Suprapubic skin (tissue), 4 donors: ENCODE measurements at regions not wholly inside any gene's neighbourhood (a gene's known extent, or its start where the extent isn't known, plus 50 kb on each side); places are given as distances from the start of the nearest gene placed in this dataset.
"Not testable (repeated sequence)": the region's sequence is repeated elsewhere in the genome, so short reads cannot be mapped to it uniquely, and the experiment has no call there.

ENCODE experiments used
- DNase-seq, 2 donors: peaks; one replicate each; pipeline ENCODE4 v3.0.0-alpha.2; 2019; ENCODE audit warnings: low spot score in 2 of 2
- H3K27ac ChIP-seq: fragments of 200-600 bp; sonication (generic); one replicate; pipeline ENCODE4 v1.5.1; 2019
- H3K27me3 ChIP-seq: fragments of 200-600 bp; sonication (generic); one replicate; pipeline ENCODE4 v1.5.1; 2019
- H3K36me3 ChIP-seq: fragments of 200-600 bp; sonication (generic); one replicate; pipeline ENCODE4 v1.5.1; 2019
- H3K4me1 ChIP-seq: fragments of 200-600 bp; sonication (generic); one replicate; pipeline ENCODE4 v1.5.1; 2019
- H3K4me3 ChIP-seq: fragments of 200-600 bp; sonication (generic); one replicate; pipeline ENCODE4 v1.5.1; 2019; ENCODE audit warnings: mild to moderate bottlenecking
- H3K9me3 ChIP-seq: fragments of 200-600 bp; sonication (generic); one replicate; pipeline ENCODE4 v1.5.1; 2019
- CTCF ChIP-seq, 2 donors: fragments of 200-600 bp in 1 of 2; fragments of 450-650 bp in 1 of 2; sonication (generic) in 1 of 2; IDR thresholded peaks; one replicate each; pipeline ENCODE4 v1.5.1; 2016 to 2019; ENCODE audit warnings: antibody characterized with exemption in 2 of 2, mild to moderate bottlenecking in 1 of 2, moderate library complexity in 1 of 2
- EP300 ChIP-seq: sonication (generic); formaldehyde crosslinking; IDR thresholded peaks from one replicate; pipeline ENCODE4 v1.6.1; 2017; ENCODE audit warnings: antibody characterized with exemption
- POLR2A ChIP-seq, 2 donors: fragments of 450-650 bp; IDR thresholded peaks; one replicate each; pipeline ENCODE4 v1.6.1; 2017; ENCODE audit warnings: antibody characterized with exemption in 2 of 2, mild to moderate bottlenecking in 2 of 2, moderate library complexity in 2 of 2
- POLR2AphosphoS5 ChIP-seq, 3 donors: sonication (generic); formaldehyde crosslinking; IDR thresholded peaks; one replicate each; pipeline ENCODE4 v1.6.1; 2017; ENCODE audit warnings: antibody characterized with exemption in 3 of 3
- WGBS: methylation state at CpG from one replicate; pipeline ENCODE4 v1.1.5; 2018; 5-methylcytosine and 5-hydroxymethylcytosine counted together

GRCh38 chr3:158950178-158950901, 148.5 kb downstream of the MFSD1 start:
- Histone ChIP-seq H3K36me3 (no peaks in the 10 kb centered on the region), H3K4me3 (no peak overlapping the region), H3K27ac (no peak overlapping the region), H3K27me3 (no peaks in the 10 kb centered on the region), H3K4me1 (no peaks in the 10 kb centered on the region), H3K9me3 (no peaks in the 10 kb centered on the region)
- 83% methylated on average over 8 of the region's 8 CpGs for WGBS
- DNase-seq: no peak
- no peak for TF ChIP-seq POLR2AphosphoS5 (IDR thresholded peaks at IDR 0.05)
- no peak for TF ChIP-seq CTCF (IDR thresholded peaks at IDR 0.05)

- DNase-seq: no peak
- Histone ChIP-seq H3K9me3 (no peaks in the 10 kb centered on the region), H3K36me3 (no peaks in the 10 kb centered on the region), H3K27ac (no peak overlapping the region), H3K4me1 (no peaks in the 10 kb centered on the region), H3K27me3 (no peaks in the 10 kb centered on the region), H3K4me3 (no peak overlapping the region)
- 67% methylated on average over 1 of the region's 1 CpG for WGBS
- TF ChIP-seq EP300: no peak
- TF ChIP-seq POLR2AphosphoS5 (IDR thresholded peaks at IDR 0.05): no peak
- TF ChIP-seq POLR2A (IDR thresholded peaks at IDR 0.05): no peak
- no peak for TF ChIP-seq CTCF (IDR thresholded peaks at IDR 0.05)
These were observed 151.3 kb downstream of the MFSD1 start for GRCh38 chr3:158953131-158953530.

GRCh38 chr3:158954420-158954819, 152.6 kb downstream of the MFSD1 start:
- no peaks in the 10 kb centered on the region for H3K36me3 ChIP-seq
- no peak overlapping the region for H3K4me3 ChIP-seq
- no peak for TF ChIP-seq EP300
- WGBS: 69% methylated on average over 2 of the region's 2 CpGs
- no peaks in the 10 kb centered on the region for H3K27me3 ChIP-seq
- no peaks in the 10 kb centered on the region for H3K9me3 ChIP-seq
- no peaks in the 10 kb centered on the region for H3K4me1 ChIP-seq
- no peak overlapping the region for H3K27ac ChIP-seq
- DNase-seq: no peak

- not testable (repeated sequence) for DNase-seq, H3K36me3 ChIP-seq, H3K27ac ChIP-seq, H3K4me1 ChIP-seq, H3K4me3 ChIP-seq, H3K9me3 ChIP-seq, H3K27me3 ChIP-seq
- no CpG with 5 or more reads among the region's 1 CpG for WGBS
These were observed 155.9 kb downstream of the MFSD1 start for GRCh38 chr3:158957777-158958176.

GRCh38 chr3:158958873-158959272, 157.0 kb downstream of the MFSD1 start:
- H3K4me1 ChIP-seq: no peaks in the 10 kb centered on the region
- no peak for TF ChIP-seq CTCF (IDR thresholded peaks at IDR 0.05)
- no peak for DNase-seq
- no peak overlapping the region for H3K4me3 ChIP-seq
- H3K36me3 ChIP-seq: no peaks in the 10 kb centered on the region
- no peak overlapping the region for H3K27ac ChIP-seq
- WGBS: 86% methylated on average over 2 of the region's 2 CpGs
- H3K27me3 ChIP-seq: no peaks in the 10 kb centered on the region
- no peaks in the 10 kb centered on the region for H3K9me3 ChIP-seq

GRCh38 chr3:158961471-158961870, 159.6 kb downstream of the MFSD1 start:
- TF ChIP-seq POLR2A (IDR thresholded peaks at IDR 0.05) (no peak), EP300 (no peak), CTCF (IDR thresholded peaks at IDR 0.05) (no peak), POLR2AphosphoS5 (IDR thresholded peaks at IDR 0.05) (no peak)
- no peaks in the 10 kb centered on the region for H3K4me1 ChIP-seq
- no peaks in the 10 kb centered on the region for H3K36me3 ChIP-seq
- 58% methylated on average over 4 of the region's 4 CpGs for WGBS
- no peak overlapping the region for H3K27ac ChIP-seq
- H3K9me3 ChIP-seq: no peaks in the 10 kb centered on the region
- H3K27me3 ChIP-seq: no peaks in the 10 kb centered on the region
- H3K4me3 ChIP-seq: no peak overlapping the region
- no peak for DNase-seq
